Retina (tissue), 1 donor: ENCODE measurements at regions not wholly inside any gene's neighbourhood (a gene's known extent, or its start where the extent isn't known, plus 50 kb on each side); places are given as distances from the start of the nearest gene placed in this dataset.
A peak's percentile ranks its signal among the peaks of the same experiment; 100 is the strongest.
"Not testable (repeated sequence)": the region's sequence is repeated elsewhere in the genome, so short reads cannot be mapped to it uniquely, and the experiment has no call there.

Source experiments
- DNase-seq: peaks from one replicate; pipeline ENCODE4 v3.0.0-alpha.2; 2016

- DNase-seq = no peak
These were observed 121.6 kb upstream of the FAM204A start for GRCh38 chr10:118463740-118464139.

GRCh38 chr10:118462401-118462800 is 120.3 kb upstream of the FAM204A start:
- no peak for DNase-seq

GRCh38 chr10:118459642-118460193 is 117.6 kb upstream of the FAM204A start:
- peak; percentile 76 for DNase-seq

GRCh38 chr10:118458957-118459641 is 117.0 kb upstream of the FAM204A start:
- no peak for DNase-seq

GRCh38 chr10:118457824-118458428 is 115.8 kb upstream of the FAM204A start:
- no peak for DNase-seq

GRCh38 chr10:118455181-118455695 is 113.1 kb upstream of the FAM204A start:
- no peak for DNase-seq

- DNase-seq = no peak
These were observed 112.1 kb upstream of the FAM204A start for GRCh38 chr10:118454211-118454610.

- DNase-seq = no peak
These were observed 110.0 kb upstream of the FAM204A start for GRCh38 chr10:118452098-118452497.

GRCh38 chr10:118449521-118449920 is 107.4 kb upstream of the FAM204A start:
- no peak for DNase-seq

- no peak for DNase-seq
These were observed 106.6 kb upstream of the FAM204A start for GRCh38 chr10:118448744-118449143.

- no peak for DNase-seq
These were observed 105.5 kb upstream of the FAM204A start for GRCh38 chr10:118447478-118448270.

GRCh38 chr10:118445535-118445934 is 103.4 kb upstream of the FAM204A start:
- DNase-seq = no peak

- DNase-seq = no peak
These were observed 101.9 kb upstream of the FAM204A start for GRCh38 chr10:118444069-118444468.

- no peak for DNase-seq
These were observed 99.9 kb upstream of the FAM204A start for GRCh38 chr10:118442032-118442431.

- no peak for DNase-seq
These were observed 97.7 kb upstream of the FAM204A start for GRCh38 chr10:118439824-118440223.

- no peak for DNase-seq
These were observed 94.6 kb upstream of the FAM204A start for GRCh38 chr10:118436742-118437141.

GRCh38 chr10:118430190-118430589 is 88.1 kb upstream of the FAM204A start:
- no peak for DNase-seq

- DNase-seq = peak; percentile 80
These were observed 81.8 kb upstream of the FAM204A start for GRCh38 chr10:118423800-118424442.

- DNase-seq = no peak
These were observed 80.1 kb upstream of the FAM204A start for GRCh38 chr10:118422241-118422640.

- DNase-seq = not testable (repeated sequence)
These were observed 77.9 kb upstream of the FAM204A start for GRCh38 chr10:118420049-118420448.

- no peak for DNase-seq
These were observed 70.8 kb upstream of the FAM204A start for GRCh38 chr10:118412932-118413331.

- DNase-seq = no peak
These were observed 70.1 kb upstream of the FAM204A start for GRCh38 chr10:118412132-118412760.
